ENCODE measurements at regions not wholly inside any gene's neighbourhood (a gene's known extent, or its start where the extent isn't known, plus 50 kb on each side); places are given as distances from the start of the nearest gene placed in this dataset.

GRCh38 chr10:65408401-65408800, 1517.4 kb upstream of the LRRTM3 start:
- no peak for TF ChIP-seq EP300 (IDR thresholded peaks at IDR 0.05)
- no peak for TF ChIP-seq CTCF (IDR thresholded peaks at IDR 0.05)
- TF ChIP-seq POLR2A (IDR thresholded peaks at IDR 0.05) = no peak
